Liver (tissue), 8 donors: ENCODE measurements at regions not wholly inside any gene's neighbourhood (a gene's known extent, or its start where the extent isn't known, plus 50 kb on each side); places are given as distances from the start of the nearest gene placed in this dataset.
"Not testable (repeated sequence)": the region's sequence is repeated elsewhere in the genome, so short reads cannot be mapped to it uniquely, and the experiment has no call there.

Experiments
- DNase-seq: peaks from one replicate; pipeline ENCODE4 v3.0.0-alpha.2; 2017; ENCODE audit warnings: low spot score
- H3K27ac ChIP-seq, 2 donors: one replicate each; pipeline ENCODE4 v1.7.0; 2013; ENCODE audit warnings: inconsistent platforms in 2 of 2, low read length in 2 of 2, control low read depth in 1 of 2, low read depth in 1 of 2, mild to moderate bottlenecking in 1 of 2
- H3K27me3 ChIP-seq, 4 donors: one replicate each; pipeline versions ENCODE4 v1.6.1 to v1.7.0; 2013; ENCODE audit warnings: low read length in 3 of 4, inconsistent platforms in 1 of 4, mild to moderate bottlenecking in 1 of 4, moderate library complexity in 1 of 4; ENCODE audit not compliant: control insufficient read depth in 4 of 4, insufficient read depth in 4 of 4
- H3K36me3 ChIP-seq, 4 donors: one replicate each; pipeline versions ENCODE4 v1.6.1 to v1.7.0; 2013; ENCODE audit warnings: low read length in 3 of 4, mild to moderate bottlenecking in 3 of 4, low read depth in 1 of 4, moderate library complexity in 1 of 4; ENCODE audit not compliant: control insufficient read depth in 4 of 4, insufficient read depth in 3 of 4
- H3K4me1 ChIP-seq, 4 donors: one replicate each; pipeline versions ENCODE4 v1.6.1 to v1.7.0; 2013; ENCODE audit warnings: low read length in 3 of 4, mild to moderate bottlenecking in 3 of 4, moderate library complexity in 1 of 4; ENCODE audit not compliant: control insufficient read depth in 4 of 4, insufficient read depth in 4 of 4
- H3K4me3 ChIP-seq, 3 donors: one replicate each; pipeline versions ENCODE4 v1.6.1 to v1.7.0; 2013; ENCODE audit warnings: low read length in 3 of 3, control low read depth in 1 of 3, low read depth in 1 of 3, mild to moderate bottlenecking in 1 of 3
- H3K9ac ChIP-seq, 2 donors: one replicate each; pipeline ENCODE4 v1.7.0; 2013; ENCODE audit warnings: low read length in 2 of 2, mild to moderate bottlenecking in 2 of 2, moderate library complexity in 2 of 2, control low read depth in 1 of 2, low read depth in 1 of 2
- H3K9me3 ChIP-seq, 4 donors: one replicate each; pipeline versions ENCODE4 v1.6.1 to v1.7.0; 2013; ENCODE audit warnings: low read length in 3 of 4; ENCODE audit not compliant: control insufficient read depth in 4 of 4
- CTCF ChIP-seq: fragments of 150-350 bp; IDR thresholded peaks from 2 replicates; pipeline ENCODE4 v1.5.1; 2017; ENCODE audit warnings: improper control_type of control experiment, low read depth, low read length; ENCODE audit not compliant: missing input control
- EGR1 ChIP-seq, 2 donors: IDR thresholded peaks; 2 replicates each; pipeline ENCODE4 v1.6.1; 2016 to 2018; ENCODE audit warnings: antibody characterized with exemption in 2 of 2, low read depth in 2 of 2
- FOXA1 ChIP-seq: IDR thresholded peaks from 2 replicates; pipeline ENCODE4 v1.6.1; 2016; ENCODE audit warnings: antibody characterized with exemption
- FOXA2 ChIP-seq: IDR thresholded peaks from 2 replicates; pipeline ENCODE4 v1.6.1; 2016; ENCODE audit warnings: antibody characterized with exemption
- GABPA ChIP-seq, 2 donors: IDR thresholded peaks in 1 of 2; conservative IDR thresholded peaks in 1 of 2; 2 replicates each; pipeline ENCODE4 v1.6.1; 2016; ENCODE audit warnings: antibody characterized with exemption in 2 of 2, mild to moderate bottlenecking in 1 of 2, moderate library complexity in 1 of 2
- HNF4A ChIP-seq, 2 donors: conservative IDR thresholded peaks; 2 replicates each; pipeline ENCODE4 v1.6.1; 2016; ENCODE audit warnings: antibody characterized with exemption in 2 of 2, mild to moderate bottlenecking in 2 of 2
- HNF4G ChIP-seq: IDR thresholded peaks from 2 replicates; pipeline ENCODE4 v1.6.1; 2016; ENCODE audit warnings: antibody characterized with exemption
- JUND ChIP-seq, 2 donors: IDR thresholded peaks; 2 replicates each; pipeline ENCODE4 v1.6.1; 2016; ENCODE audit warnings: antibody characterized with exemption in 2 of 2
- NR2F2 ChIP-seq: IDR thresholded peaks from 2 replicates; pipeline ENCODE4 v1.6.1; 2016; ENCODE audit warnings: antibody characterized with exemption
- RAD21 ChIP-seq, 2 donors: IDR thresholded peaks; 2 replicates each; pipeline ENCODE4 v1.6.1; 2016; ENCODE audit warnings: antibody characterized with exemption in 2 of 2, mild to moderate bottlenecking in 2 of 2
- RXRA ChIP-seq, 2 donors: IDR thresholded peaks; 2 replicates each; pipeline ENCODE4 v1.6.1; 2017 to 2018; ENCODE audit warnings: antibody characterized with exemption in 2 of 2, mild to moderate bottlenecking in 1 of 2
- SP1 ChIP-seq: IDR thresholded peaks from 2 replicates; pipeline ENCODE4 v1.6.1; 2018; ENCODE audit warnings: antibody characterized with exemption, mild to moderate bottlenecking
- TAF1 ChIP-seq: conservative IDR thresholded peaks from 2 replicates; pipeline ENCODE4 v1.6.1; 2016; ENCODE audit warnings: antibody characterized with exemption, mild to moderate bottlenecking
- YY1 ChIP-seq: IDR thresholded peaks from 2 replicates; pipeline ENCODE4 v1.6.1; 2016; ENCODE audit warnings: antibody characterized with exemption, mild to moderate bottlenecking
- ZBTB33 ChIP-seq: IDR thresholded peaks from 2 replicates; pipeline ENCODE4 v1.6.1; 2016; ENCODE audit warnings: antibody characterized with exemption
- WGBS: extraction: QIAGEN DNeasy Blood & Tissue Kit; methylation state at CpG from one replicate; pipeline ENCODE4 v1.1.7; 2013; 5-methylcytosine and 5-hydroxymethylcytosine counted together
- TF ChIP-seq, protein P1 (sequence below): IDR thresholded peaks from 2 replicates; pipeline ENCODE4 v1.6.1; 2016; ENCODE audit warnings: antibody characterized with exemption
- TF ChIP-seq, protein P2 (sequence below): IDR thresholded peaks from 2 replicates; pipeline ENCODE4 v1.6.1; 2016; ENCODE audit warnings: antibody characterized with exemption
- TF ChIP-seq, protein P3 (sequence below): IDR thresholded peaks from 2 replicates; pipeline ENCODE4 v1.6.1; 2016; ENCODE audit warnings: antibody characterized with exemption, mild to moderate bottlenecking
- donor health status: healthy.
- donor health status: healthy.
- donor health status: healthy.
- donor health status: healthy.
- donor health status: healthy.

- Histone ChIP-seq H3K9ac (no peak overlapping the region), H3K36me3 (no peaks in the 10 kb centered on the region), H3K4me3 (no peak overlapping the region), H3K4me1 (no peaks in the 10 kb centered on the region), H3K27me3 (peaks cover 0 to 3% (median 1%) of the 10 kb centered on the region in 4 donors), H3K9me3 (peaks cover 0 to 3% (median 0%) of the 10 kb centered on the region in 4 donors), H3K27ac (no peak overlapping the region)
- TF ChIP-seq RAD21 (IDR thresholded peaks at IDR 0.05) (no peak), RXRA (IDR thresholded peaks at IDR 0.05) (no peak), CTCF (no peak), FOXA2 (no peak), ZBTB33 (no peak), TAF1 (no peak), FOXA1 (no peak), HNF4A (conservative IDR thresholded peaks at IDR 0.05) (no peak), JUND (IDR thresholded peaks at IDR 0.05) (no peak), SP1 (no peak), GABPA (IDR thresholded peaks at IDR 0.05 in 1 of 2, conservative IDR thresholded peaks at IDR 0.05 in 1 of 2) (no peak), NR2F2 (no peak), YY1 (no peak), HNF4G (no peak), EGR1 (IDR thresholded peaks at IDR 0.05; ENCODE audit: low read depth in 2 of 2) (no peak)
- TF ChIP-seq, protein P1, sequence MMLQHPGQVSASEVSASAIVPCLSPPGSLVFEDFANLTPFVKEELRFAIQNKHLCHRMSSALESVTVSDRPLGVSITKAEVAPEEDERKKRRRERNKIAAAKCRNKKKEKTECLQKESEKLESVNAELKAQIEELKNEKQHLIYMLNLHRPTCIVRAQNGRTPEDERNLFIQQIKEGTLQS, result no peak
- TF ChIP-seq, protein P2, sequence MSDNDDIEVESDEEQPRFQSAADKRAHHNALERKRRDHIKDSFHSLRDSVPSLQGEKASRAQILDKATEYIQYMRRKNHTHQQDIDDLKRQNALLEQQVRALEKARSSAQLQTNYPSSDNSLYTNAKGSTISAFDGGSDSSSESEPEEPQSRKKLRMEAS, result no peak
- TF ChIP-seq, protein P3, sequence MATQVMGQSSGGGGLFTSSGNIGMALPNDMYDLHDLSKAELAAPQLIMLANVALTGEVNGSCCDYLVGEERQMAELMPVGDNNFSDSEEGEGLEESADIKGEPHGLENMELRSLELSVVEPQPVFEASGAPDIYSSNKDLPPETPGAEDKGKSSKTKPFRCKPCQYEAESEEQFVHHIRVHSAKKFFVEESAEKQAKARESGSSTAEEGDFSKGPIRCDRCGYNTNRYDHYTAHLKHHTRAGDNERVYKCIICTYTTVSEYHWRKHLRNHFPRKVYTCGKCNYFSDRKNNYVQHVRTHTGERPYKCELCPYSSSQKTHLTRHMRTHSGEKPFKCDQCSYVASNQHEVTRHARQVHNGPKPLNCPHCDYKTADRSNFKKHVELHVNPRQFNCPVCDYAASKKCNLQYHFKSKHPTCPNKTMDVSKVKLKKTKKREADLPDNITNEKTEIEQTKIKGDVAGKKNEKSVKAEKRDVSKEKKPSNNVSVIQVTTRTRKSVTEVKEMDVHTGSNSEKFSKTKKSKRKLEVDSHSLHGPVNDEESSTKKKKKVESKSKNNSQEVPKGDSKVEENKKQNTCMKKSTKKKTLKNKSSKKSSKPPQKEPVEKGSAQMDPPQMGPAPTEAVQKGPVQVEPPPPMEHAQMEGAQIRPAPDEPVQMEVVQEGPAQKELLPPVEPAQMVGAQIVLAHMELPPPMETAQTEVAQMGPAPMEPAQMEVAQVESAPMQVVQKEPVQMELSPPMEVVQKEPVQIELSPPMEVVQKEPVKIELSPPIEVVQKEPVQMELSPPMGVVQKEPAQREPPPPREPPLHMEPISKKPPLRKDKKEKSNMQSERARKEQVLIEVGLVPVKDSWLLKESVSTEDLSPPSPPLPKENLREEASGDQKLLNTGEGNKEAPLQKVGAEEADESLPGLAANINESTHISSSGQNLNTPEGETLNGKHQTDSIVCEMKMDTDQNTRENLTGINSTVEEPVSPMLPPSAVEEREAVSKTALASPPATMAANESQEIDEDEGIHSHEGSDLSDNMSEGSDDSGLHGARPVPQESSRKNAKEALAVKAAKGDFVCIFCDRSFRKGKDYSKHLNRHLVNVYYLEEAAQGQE, result no peak
- DNase-seq, result no peak
- 69% methylated on average over 7 of the region's 7 CpGs for WGBS
Measured at GRCh38 chr5:6076341-6077239, 301.8 kb downstream of the MED10 start.

DNA sequence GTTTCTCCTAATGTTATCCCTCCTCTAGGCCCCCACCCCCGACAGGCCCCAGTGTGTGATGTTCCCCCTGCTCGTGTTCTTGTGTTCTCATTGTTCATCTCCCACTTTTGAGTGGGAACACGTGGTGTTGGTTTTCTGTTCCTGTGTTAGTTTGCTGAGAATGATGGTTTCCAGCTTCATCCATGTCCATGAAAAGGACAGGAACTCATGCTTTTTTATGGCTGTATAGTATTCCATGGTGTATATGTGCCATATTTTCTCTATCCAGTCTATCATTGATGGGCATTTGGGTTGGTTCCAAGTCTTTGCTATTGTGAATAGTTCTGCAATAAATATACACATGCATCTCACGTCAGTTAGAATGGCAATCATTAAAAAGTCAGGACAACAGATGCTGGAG, 305.9 kb downstream of the MED10 start:
- not testable (repeated sequence) for DNase-seq, H3K36me3 ChIP-seq, H3K4me1 ChIP-seq, H3K9ac ChIP-seq, H3K9me3 ChIP-seq, H3K27ac ChIP-seq, H3K27me3 ChIP-seq, H3K4me3 ChIP-seq
- 85% methylated on average over 4 of the region's 4 CpGs for WGBS
